Mucosa of gallbladder (tissue), 1 donor: ENCODE measurements at regions not wholly inside any gene's neighbourhood (a gene's known extent, or its start where the extent isn't known, plus 50 kb on each side); places are given as distances from the start of the nearest gene placed in this dataset.
"Not testable (repeated sequence)": the region's sequence is repeated elsewhere in the genome, so short reads cannot be mapped to it uniquely, and the experiment has no call there.

Experiments
- DNase-seq: peaks from one replicate; pipeline ENCODE4 v3.0.0-alpha.2; 2020; ENCODE audit warnings: low spot score
- donor health status: DM: no; HTN: no; CAD: no.

DNA sequence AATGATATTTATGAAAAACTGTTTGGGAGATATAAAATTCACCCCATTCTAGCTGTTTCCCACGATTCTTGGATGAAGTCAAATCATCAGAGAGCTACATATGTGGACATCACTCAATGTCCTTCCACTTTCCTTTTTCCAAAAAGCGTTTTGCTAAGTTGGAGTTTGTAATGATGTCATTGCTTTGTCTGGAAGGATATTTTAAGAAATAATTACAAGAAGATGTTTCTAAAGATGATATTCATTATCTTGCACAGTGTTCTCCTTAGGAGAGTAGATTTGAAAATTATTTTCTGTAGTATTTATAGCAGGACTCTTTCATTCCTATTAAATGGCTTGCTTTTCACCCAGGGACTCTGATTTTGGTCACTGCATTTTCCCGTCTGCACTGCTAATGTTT, 851.2 kb downstream of the EFNB2 start:
- DNase-seq: no peak

DNA sequence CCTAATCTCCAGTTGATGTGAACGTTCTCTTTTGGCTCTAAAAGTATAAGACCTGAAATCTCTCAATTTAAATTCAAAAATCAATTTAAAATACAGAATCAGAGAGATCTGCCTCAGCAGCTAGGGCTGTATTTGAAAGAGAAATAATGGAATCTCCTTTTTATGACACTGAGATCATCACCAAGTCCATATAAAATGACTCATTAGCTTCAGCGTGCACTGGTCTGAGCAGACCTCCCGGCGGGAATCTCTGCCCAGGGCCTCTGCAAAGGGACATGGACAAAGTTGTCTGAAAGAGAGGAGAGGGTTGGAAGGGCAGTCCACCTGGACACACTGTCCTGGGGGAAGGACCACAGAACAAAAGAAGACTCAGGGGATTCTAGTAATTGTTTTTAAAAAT, 855.6 kb downstream of the EFNB2 start:
- no peak for DNase-seq

DNA sequence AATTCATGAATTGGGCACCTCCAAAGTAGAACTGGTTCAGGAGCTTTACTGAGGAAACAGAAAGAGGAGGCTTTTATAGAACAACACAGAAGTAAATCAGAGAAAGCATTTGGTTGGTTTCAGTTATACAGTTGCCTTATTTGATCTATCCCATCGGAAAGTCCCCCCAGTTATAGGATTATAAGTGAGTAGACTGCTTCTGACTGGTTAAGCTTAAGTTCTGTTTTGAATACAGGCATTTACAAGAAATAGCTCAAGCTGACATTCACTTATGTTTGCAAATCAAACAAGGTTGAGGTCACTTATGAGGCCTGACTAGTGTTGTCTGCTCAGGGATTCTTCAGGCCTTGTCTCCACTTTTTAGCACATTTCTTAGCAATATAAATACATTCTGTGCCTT, 857.4 kb downstream of the EFNB2 start:
- DNase-seq: no peak

DNA sequence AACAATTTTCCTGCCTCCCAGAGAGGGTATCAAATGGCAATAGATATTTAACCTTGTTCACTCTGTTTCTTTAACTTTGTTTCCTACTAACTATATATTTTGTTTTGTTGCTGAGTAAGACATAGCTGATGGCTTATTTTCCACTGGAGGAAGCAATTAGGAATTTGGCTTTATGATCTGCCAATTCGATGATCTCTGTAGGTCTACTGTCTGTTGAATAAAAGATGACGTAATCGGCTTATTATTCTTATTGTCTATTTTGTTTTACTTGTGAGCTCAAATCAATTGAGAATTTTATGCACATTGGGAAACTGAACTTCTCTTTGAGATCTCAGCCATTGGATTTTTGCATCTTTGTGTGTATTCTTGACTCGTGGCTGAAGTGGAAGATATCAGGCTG, 862.6 kb downstream of the EFNB2 start:
- DNase-seq: no peak

DNA sequence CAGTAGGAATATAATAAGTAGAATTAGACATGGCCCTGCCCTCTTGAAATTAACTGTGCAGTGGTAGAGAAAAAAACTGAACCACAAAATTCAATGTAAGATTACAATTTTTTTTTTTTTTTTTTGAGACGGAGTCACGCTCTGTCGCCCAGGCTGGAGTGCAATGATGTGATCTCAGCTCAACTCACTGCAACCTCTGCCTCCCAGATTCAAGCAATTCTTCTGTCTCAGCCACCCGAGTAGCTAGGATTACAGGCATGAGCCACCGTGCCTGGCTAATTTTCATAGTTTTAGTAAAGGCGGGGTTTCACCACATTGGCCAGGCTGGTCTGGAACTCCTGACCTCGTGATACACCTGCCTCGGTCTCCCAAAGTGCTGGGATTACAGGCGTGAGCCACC, 864.3 kb downstream of the EFNB2 start:
- DNase-seq: not testable (repeated sequence)

DNA sequence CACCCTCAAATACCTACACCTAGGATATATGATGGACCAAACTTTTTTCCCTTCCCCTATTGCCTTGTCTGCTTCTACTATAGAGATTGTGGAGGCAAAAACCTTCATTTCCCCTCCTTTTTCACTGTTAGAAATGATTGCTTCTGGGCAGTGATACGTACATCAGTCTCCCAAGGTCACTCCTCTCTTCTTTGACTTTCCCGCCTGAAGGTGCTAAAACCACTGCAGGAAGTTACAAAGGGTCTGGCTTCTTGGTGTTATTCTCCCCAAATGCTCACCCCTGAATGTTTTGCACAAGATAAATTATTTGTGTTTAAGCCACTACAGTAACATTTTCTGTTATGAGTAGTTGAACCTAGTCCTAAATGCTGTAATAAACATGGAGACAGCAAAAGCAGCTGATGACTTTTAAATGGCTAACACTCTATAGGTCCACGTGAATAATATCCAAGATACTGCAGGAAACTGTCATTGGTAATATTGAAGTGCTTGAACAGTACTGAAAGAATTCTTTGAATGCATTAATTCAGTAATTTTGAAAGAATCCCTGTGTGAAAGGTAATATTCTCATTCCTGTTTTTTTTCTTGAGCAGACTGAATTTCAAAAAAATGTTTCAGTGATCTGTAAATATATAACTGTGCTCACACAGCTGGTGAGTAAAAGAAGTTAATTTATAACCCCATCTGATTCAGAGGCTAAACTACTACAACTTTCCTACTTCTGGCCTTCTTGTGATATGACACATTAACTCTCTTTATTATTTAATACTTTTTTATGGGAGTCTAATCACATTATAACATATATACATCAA, 865.1 kb downstream of the EFNB2 start:
- no peak for DNase-seq

DNA sequence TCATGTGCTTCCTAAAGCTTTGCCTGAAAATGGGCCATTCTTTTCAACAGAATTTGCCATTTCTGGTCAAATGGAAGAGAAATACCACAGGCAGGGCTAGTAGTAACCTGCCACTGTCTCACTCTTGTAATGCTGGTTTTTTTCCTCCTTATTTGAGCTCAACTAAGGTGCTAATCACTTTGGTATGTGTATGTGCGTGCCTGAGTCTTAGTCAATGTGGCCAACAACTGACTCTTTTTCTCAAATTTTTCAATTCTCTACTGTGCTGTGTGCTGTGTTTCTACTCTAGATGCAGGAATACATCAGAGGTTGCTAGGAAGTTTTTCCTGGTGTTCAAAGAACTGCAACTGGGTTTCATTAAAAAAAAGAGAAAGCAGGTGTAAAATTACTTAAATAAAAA, 870.2 kb downstream of the EFNB2 start:
- DNase-seq: no peak

DNA sequence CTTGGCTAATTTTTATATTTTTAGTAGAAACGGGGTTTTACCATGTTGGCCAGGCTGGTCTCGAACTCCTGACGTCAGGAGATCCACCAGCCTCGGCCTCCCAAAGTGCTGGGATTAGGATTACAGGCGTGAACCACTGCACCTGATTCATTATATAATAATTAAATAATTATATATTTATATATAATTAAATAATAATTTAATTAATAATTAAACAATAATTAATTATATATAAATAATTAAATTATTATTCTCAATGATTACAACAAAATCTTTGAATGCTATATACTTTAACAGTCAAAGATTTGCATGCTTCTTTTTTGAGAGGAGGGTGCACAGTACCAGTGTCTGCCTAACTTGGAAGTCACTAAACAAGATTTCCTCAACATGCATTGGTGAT, 872.3 kb downstream of the EFNB2 start:
- no peak for DNase-seq

DNA sequence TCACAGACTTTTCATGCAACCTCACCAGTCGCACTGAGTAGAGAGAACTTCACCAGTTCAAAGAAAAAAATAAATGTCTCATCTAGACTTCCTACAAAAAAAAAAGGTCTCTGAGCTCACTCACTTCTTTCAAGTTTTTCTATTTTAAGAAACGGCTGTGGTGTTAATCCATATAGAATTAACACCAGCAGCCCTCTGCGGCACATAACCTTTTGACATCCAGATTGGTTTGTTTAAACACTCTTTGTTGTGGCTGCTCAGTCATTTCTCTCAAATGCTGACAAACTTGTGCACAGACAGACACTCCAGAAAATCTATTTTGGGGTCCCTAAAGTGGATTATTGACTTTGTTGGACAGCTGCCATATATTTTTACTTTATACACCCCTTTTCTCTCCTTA, 874.9 kb downstream of the EFNB2 start:
- DNase-seq: no peak

DNA sequence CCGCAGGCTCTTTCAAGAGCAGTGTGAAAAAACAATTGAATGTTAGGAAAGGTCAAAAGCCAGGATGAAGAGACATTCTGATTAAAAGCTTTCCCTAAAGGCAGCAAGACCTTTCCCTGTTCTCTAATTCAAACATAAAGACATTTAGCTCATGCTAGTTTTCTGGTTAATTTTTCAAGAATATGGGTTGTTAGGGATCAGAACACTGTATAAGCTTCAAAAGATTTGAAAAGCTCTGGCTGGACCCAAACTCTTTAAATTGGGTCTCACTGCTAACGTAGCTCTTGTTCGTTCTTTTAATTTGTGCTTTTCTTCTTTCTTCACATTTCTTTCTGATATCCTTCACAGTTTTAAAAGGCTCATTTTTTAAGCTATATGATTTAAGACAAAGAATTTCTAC, 877.0 kb downstream of the EFNB2 start:
- DNase-seq: no peak

DNA sequence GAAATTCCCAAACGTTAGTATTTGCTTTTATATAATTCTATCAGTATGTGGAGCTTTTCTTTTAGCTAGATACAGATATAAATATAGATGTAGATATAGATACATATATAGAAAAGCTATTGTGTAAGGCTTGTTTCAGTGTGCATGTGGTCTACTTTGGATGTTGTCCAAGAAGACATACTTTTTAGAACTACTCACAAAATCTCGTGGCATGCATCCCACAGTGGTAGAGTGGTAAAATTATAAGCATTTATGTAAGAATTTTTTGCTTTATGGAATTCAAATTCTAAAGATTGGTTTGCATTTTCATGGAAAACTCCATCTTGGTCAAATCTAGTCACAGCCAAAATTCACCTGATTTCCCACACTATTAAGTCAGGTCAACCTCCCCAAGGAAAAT, 880.4 kb downstream of the EFNB2 start:
- no peak for DNase-seq

DNA sequence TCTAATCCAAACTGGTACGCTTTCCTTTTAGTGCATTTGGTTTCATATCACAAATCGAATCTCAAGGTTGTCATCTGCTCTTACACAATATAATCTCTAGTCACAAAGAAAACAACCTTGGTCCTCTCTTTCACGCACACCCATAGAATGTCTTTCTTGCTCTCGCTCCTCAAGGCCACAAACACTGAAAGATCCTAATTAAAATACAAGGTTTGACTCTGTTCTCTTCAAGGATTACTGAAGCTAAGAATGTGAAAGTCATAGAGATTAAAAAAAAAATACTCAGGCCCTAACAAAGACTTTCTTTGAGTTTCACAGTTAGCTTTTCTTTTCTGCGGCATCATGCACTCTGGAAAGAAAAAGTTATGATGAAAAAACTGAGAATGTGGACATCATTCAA, 891.5 kb downstream of the EFNB2 start:
- no peak for DNase-seq

DNA sequence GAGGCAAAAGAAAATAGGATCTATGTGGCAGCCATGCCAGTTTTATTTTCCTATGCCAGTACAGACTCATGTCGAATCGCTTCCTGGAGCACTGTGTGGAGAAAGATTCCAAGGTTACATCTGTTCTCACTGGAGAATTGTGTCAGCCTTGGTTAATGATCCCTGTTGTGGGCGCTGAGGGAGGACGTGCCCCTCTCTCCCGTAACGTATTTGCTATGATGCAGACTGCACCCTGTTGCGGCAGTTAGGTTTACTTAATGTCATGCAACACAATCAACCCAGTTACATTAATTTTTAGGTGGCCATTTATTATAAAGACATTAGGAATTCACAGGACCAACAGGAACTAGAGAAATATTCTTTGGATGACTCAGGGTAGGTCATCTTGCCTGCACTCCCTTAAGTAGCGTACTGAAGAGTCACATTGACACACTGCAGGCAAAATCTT, 892.9 kb downstream of the EFNB2 start:
- no peak for DNase-seq

DNA sequence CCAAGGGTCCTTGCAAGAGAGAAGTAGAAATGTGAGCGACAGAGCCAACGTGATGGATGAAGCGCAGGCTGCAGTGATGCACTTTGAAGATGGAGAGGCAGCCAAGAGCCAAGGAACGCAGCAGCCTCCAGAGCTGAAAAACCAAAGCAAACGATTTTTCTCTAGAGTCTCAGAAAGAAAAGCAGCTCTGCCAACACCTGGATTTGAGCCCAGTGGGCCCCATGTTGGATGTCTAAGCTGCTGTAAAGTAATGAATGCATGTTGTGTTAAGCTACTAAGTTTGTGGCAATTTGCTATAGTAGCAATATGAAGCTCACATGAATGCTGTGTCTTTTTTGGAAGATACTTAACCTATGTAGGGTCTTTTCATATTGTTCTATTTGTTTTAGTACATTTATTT, 894.3 kb downstream of the EFNB2 start:
- no peak for DNase-seq

DNA sequence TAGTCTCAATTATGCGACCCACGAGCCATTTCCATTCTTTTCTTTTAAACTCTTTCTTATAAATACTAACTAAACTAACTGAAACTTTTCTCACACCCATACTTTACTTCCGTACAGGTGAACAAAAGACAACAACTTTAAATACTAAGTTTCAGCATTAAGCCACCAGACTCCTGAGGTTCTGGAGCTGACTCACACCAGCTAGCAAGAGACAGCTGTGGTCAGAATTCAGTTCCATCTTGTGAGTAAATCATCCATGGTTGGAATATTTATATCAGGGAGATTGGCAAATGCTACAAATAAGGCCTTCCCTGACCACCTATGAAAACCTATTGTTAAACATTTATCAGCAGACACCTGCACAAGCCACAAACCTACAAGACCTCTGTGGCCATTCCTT, 897.0 kb downstream of the EFNB2 start:
- no peak for DNase-seq

DNA sequence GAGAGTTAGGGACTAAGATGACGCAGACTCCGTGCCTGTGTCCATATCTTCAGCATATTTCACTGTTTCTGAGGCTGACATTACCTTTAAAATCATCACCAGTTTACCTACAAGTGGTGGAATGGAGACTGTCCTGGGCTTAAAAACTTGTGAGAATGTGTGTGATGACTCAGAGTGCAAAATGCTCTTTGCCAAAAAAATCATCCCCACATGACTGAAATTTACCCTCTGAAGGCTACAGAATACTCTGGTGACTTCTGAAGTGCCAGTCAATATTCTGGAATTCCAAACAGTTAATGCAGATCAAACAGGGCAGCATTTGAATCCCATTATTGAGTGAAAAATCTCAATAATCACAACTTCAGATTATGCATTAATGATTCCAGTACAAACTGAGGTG, 901.4 kb downstream of the EFNB2 start:
- DNase-seq: no peak

DNA sequence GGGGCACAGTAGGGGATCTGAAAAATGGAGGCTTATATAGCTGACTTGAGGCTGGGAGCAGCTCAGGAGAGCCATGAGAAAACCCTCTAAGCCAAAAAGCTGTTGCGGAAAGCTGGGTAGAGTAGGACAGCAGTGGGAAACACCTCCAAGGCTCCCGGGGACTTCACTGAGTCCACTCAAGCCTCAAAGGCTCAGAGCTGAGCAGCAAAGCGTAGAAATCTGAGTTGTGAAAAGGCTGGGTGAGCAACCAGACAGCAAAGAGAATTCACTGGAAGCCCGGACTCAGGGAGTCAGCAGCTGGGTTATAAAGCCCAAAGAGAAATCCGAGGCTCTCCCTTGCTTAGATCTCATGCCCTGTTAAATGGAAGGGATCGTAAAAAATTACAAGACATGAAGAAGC, 905.0 kb downstream of the EFNB2 start:
- no peak for DNase-seq

DNA sequence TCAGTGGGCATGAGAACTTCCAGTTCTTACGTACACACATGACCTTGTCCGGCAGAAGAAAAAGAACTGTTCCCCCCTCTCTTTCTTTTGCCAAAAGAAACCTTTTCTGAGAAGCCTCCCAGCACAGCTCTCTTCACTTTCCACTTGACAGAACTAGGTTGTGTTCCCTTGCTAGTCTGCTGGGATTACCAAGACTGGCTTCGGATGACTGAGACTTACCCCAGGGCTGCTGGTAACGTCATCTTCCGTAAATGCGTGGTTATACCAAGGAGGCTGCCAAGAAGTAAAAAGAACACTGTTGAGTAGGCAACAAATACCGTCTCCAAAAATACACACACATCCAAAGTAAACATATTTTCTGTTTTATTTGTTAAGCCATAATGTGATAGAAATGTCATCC, 908.2 kb downstream of the EFNB2 start:
- peak; percentile 16 for DNase-seq

DNA sequence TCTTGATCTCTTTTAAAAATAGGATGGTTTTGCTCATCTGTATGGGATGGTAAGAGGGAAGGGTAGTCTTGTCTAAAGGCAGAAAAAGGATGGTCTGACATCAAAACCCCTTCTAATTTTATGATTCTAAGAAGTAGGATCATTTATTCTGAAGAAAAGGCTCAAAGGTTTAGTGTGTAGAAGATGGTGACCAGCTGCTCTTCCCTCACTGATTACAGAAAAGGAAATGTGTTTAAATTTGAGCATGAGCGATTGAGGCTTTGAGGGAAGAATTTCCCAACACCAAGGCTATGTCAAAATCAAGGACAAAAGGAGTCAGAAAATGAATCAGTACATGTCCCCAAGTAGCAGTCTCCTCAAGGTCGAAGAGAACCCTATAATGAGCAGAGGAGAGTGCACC, 909.8 kb downstream of the EFNB2 start:
- no peak for DNase-seq

DNA sequence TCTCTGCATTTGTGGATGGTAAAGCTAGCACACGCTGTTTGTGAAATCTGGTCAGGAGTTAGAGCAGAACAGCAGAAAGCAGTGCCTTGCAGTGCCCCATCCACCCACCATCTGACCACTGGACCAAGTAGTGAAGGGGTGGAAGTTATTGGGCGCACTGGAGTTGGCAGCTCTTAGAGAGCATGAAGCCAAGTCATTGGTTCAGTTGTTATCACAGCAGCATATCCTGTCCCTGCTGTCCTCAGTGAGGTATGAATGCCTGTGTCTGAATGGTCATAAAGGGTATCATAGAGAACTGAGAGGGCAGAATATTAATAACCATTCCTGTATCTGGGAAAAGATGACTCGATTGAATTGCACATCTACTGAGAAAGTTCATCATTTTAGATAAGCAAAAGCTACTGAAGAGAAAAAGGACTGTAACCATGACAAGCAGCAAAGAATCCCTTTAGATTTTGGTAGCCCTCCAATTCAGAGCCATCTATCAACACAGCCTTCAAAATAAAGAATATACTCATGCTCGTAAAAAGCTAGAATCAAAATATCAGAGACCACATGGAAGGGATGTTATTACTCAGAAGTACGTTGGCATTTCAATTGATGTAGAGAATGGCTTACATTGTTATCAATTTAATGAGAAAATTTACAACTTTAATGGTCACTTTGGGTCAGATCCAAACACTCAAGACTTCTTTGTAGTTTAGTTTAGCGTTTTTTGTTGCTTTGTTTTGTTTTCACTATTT, 919.0 kb downstream of the EFNB2 start:
- no peak for DNase-seq

DNA sequence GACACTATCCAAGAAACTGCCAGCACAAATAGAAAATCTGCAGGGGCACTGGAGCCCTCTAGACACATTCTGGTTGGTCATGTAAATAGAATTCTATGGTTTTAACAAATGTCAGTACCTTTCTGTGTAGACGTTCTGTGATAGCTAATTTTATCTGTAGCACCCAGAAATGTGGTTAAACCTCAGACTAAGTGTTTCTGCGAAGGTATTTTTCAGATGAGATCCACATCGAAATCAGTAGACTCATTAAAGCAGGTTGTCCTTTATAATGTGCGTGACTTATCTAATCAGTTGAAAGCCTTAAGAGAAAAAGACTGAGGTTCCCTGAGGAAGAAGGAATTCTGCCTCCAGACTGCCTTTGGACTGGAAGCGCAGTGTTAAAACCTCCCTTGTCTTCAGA, 922.9 kb downstream of the EFNB2 start:
- no peak for DNase-seq

DNA sequence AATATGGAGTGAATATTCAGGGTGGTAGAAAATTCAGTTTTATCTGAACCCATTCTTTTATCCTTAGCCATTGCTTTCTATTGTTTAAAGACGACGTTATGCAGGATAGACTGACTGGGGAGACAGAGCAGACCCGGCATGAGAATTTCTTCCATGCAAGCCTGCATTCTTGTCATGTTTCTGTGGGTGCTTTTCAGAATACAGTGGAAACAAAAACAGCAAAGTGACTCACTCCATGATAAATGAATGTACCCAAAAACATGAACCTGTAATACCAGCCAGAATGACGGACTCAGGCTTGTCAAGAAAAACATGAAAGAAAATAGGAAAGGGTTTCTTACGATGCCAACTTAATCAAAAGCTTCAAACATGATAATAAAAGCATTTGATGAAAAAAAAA, 924.0 kb downstream of the EFNB2 start:
- no peak for DNase-seq

DNA sequence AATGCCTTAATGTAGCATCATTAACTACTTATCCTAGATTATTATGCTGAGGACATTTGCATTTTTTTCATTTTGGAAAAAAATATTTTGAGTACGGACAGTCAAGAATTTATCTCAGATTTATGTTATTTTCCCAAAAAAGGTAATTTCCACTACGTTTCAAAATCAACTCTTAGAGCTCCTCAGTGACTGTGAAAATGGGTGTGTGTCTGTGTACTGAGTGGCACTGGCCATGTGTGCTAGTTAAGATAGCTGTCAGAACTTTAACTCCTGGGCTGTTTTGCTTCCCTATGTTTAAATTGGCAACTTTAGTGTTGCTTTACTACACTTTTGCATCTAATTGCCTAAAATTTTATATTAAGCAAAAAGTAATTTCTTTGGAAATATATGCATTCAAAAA, 927.4 kb downstream of the EFNB2 start:
- DNase-seq: no peak

DNA sequence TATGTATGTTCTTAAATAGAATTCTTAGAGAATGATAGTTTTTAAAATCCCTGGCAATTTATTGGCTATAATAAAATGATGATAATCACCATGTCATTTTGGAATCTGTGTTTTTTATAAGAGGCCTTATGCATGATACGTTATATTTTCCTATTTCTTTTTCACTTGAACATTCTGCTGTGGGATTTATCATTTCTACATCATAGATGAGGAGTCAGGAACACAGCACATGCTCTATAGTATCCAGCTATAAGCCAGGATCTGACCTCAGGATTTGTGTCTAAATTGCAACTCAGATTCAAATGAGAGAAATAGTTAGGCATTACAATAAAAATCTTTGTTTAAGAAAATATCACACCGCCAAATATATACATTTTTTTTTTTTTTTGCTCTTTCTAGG, 928.0 kb downstream of the EFNB2 start:
- no peak for DNase-seq
